ENCODE measurements at regions not wholly inside any gene's neighbourhood (a gene's known extent, or its start where the extent isn't known, plus 50 kb on each side); places are given as distances from the start of the nearest gene placed in this dataset.

DNA sequence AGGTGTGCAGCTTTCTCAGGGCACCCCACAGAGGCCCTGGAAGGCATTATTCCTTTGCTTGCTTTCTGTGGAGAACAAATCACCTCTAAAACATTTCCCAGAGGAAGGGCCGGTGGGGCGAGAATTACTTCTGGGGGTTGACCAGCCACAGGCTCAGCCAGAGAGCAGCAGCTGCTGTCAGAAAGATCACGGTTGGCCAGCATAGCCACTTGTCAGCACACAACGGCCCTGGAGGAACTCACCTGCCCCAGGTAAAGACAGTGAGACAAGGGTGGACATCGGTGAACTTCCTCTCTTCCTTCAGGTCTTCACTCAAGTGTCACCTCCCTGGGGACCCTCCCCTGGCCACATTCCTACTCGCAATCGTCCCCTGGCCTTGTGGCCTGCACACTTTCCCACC, 69.5 kb upstream of the CLDN14 start:
- TF ChIP-seq POLR2A (IDR thresholded peaks at IDR 0.05) = no peak
- TF ChIP-seq, protein P1, sequence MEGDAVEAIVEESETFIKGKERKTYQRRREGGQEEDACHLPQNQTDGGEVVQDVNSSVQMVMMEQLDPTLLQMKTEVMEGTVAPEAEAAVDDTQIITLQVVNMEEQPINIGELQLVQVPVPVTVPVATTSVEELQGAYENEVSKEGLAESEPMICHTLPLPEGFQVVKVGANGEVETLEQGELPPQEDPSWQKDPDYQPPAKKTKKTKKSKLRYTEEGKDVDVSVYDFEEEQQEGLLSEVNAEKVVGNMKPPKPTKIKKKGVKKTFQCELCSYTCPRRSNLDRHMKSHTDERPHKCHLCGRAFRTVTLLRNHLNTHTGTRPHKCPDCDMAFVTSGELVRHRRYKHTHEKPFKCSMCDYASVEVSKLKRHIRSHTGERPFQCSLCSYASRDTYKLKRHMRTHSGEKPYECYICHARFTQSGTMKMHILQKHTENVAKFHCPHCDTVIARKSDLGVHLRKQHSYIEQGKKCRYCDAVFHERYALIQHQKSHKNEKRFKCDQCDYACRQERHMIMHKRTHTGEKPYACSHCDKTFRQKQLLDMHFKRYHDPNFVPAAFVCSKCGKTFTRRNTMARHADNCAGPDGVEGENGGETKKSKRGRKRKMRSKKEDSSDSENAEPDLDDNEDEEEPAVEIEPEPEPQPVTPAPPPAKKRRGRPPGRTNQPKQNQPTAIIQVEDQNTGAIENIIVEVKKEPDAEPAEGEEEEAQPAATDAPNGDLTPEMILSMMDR (IDR thresholded peaks at IDR 0.05) = no peak
